ACC112 (cell line): ENCODE measurements at regions not wholly inside any gene's neighbourhood (a gene's known extent, or its start where the extent isn't known, plus 50 kb on each side); places are given as distances from the start of the nearest gene placed in this dataset.

Experiments
- H2AFZ ChIP-seq: fragments of 200-600 bp; sonication (generic); one replicate; pipeline ENCODE4 v1.6.0; 2017; ENCODE audit warnings: antibody characterized with exemption, low read length; ENCODE audit not compliant: unreplicated experiment
- H3K27ac ChIP-seq: fragments of 200-600 bp; sonication (generic); 2 replicates; pipeline ENCODE4 v1.5.1; 2014; ENCODE audit warnings: low read depth, mild to moderate bottlenecking, antibody characterized with exemption, low read length, moderate library complexity
- H3K27me3 ChIP-seq: fragments of 200-600 bp; sonication (generic); 2 replicates; pipeline ENCODE4 v1.6.1; 2014; ENCODE audit warnings: mild to moderate bottlenecking, antibody characterized with exemption, low read length, moderate library complexity, mixed read lengths; ENCODE audit not compliant: insufficient read depth
- H3K36me3 ChIP-seq: fragments of 200-600 bp; sonication (generic); 2 replicates; pipeline ENCODE4 v1.6.1; 2016; ENCODE audit warnings: mild to moderate bottlenecking, antibody characterized with exemption, low read length, moderate library complexity, mixed read lengths; ENCODE audit not compliant: insufficient read depth
- H3K4me1 ChIP-seq: fragments of 200-600 bp; sonication (generic); one replicate; pipeline ENCODE4 v1.6.1; 2016; ENCODE audit warnings: low read length, mixed read lengths; ENCODE audit not compliant: insufficient read depth, unreplicated experiment, control insufficient read depth
- H3K4me3 ChIP-seq: fragments of 200-600 bp; sonication (generic); 2 replicates; pipeline ENCODE4 v1.5.1; 2014; ENCODE audit warnings: mild to moderate bottlenecking, low read depth, low read length
- H3K79me2 ChIP-seq: fragments of 200-600 bp; sonication (generic); one replicate; pipeline ENCODE4 v1.6.0; 2016; ENCODE audit warnings: low read length; ENCODE audit not compliant: control insufficient read depth, unreplicated experiment, insufficient read depth

GRCh38 chr14:87102811-87103378 is 890.1 kb downstream of the GALC start:
- no peak overlapping the region for H3K27ac ChIP-seq

GRCh38 chr14:87097015-87097414 is 896.0 kb downstream of the GALC start:
- H3K4me3 ChIP-seq, result no peak overlapping the region
- no peaks in the 10 kb centered on the region for H3K27me3 ChIP-seq
- H2AFZ ChIP-seq, result no peak overlapping the region
- H3K36me3 ChIP-seq, result no peaks in the 10 kb centered on the region
- no peaks in the 10 kb centered on the region for H3K4me1 ChIP-seq
- H3K79me2 ChIP-seq, result no peaks in the 10 kb centered on the region
- no peak overlapping the region for H3K27ac ChIP-seq

More at GRCh38 chr14:87102811-87103378, 890.1 kb downstream of the GALC start:
- Histone ChIP-seq H3K4me1 (no peaks in the 10 kb centered on the region), H3K79me2 (no peaks in the 10 kb centered on the region), H3K4me3 (no peak overlapping the region), H3K36me3 (no peaks in the 10 kb centered on the region), H2AFZ (no peak overlapping the region), H3K27me3 (no peaks in the 10 kb centered on the region)

- H3K79me2 ChIP-seq, result no peaks in the 10 kb centered on the region
- no peak overlapping the region for H3K4me3 ChIP-seq
- no peaks in the 10 kb centered on the region for H3K36me3 ChIP-seq
- H3K27ac ChIP-seq, result no peak overlapping the region
- H3K27me3 ChIP-seq, result no peaks in the 10 kb centered on the region
- H2AFZ ChIP-seq, result no peak overlapping the region
- no peaks in the 10 kb centered on the region for H3K4me1 ChIP-seq
Observed at GRCh38 chr14:87094913-87095312, 898.1 kb downstream of the GALC start.

- H3K4me3 ChIP-seq, result no peak overlapping the region
- no peaks in the 10 kb centered on the region for H3K79me2 ChIP-seq
- no peaks in the 10 kb centered on the region for H3K27me3 ChIP-seq
- no peaks in the 10 kb centered on the region for H3K36me3 ChIP-seq
- no peaks in the 10 kb centered on the region for H3K4me1 ChIP-seq
- no peak overlapping the region for H2AFZ ChIP-seq
- no peak overlapping the region for H3K27ac ChIP-seq
Observed at GRCh38 chr14:87088588-87088987, 904.4 kb downstream of the GALC start.

GRCh38 chr14:87087881-87088280 is 905.1 kb downstream of the GALC start:
- Histone ChIP-seq H3K4me1 (no peaks in the 10 kb centered on the region), H3K27me3 (no peaks in the 10 kb centered on the region), H3K36me3 (no peaks in the 10 kb centered on the region), H3K4me3 (no peak overlapping the region), H2AFZ (no peak overlapping the region), H3K79me2 (no peaks in the 10 kb centered on the region), H3K27ac (no peak overlapping the region)

- H3K27ac ChIP-seq, result no peak overlapping the region
- H3K4me3 ChIP-seq, result no peak overlapping the region
- no peak overlapping the region for H2AFZ ChIP-seq
- no peaks in the 10 kb centered on the region for H3K79me2 ChIP-seq
- H3K27me3 ChIP-seq, result no peaks in the 10 kb centered on the region
- no peaks in the 10 kb centered on the region for H3K4me1 ChIP-seq
- no peaks in the 10 kb centered on the region for H3K36me3 ChIP-seq
Observed at GRCh38 chr14:87084908-87085307, 908.1 kb downstream of the GALC start.

- Histone ChIP-seq H3K79me2 (no peaks in the 10 kb centered on the region), H3K36me3 (no peaks in the 10 kb centered on the region), H3K4me3 (no peak overlapping the region), H3K27me3 (no peaks in the 10 kb centered on the region), H3K4me1 (no peaks in the 10 kb centered on the region), H3K27ac (no peak overlapping the region), H2AFZ (no peak overlapping the region)
Observed at GRCh38 chr14:87082917-87083316, 910.1 kb downstream of the GALC start.

GRCh38 chr14:87081004-87081403 is 912.0 kb downstream of the GALC start:
- Histone ChIP-seq H3K4me1 (no peaks in the 10 kb centered on the region), H3K27ac (no peak overlapping the region), H3K36me3 (no peaks in the 10 kb centered on the region), H2AFZ (no peak overlapping the region), H3K27me3 (no peaks in the 10 kb centered on the region), H3K4me3 (no peak overlapping the region), H3K79me2 (no peaks in the 10 kb centered on the region)

- H3K27ac ChIP-seq, result no peak overlapping the region
- H3K4me1 ChIP-seq, result no peaks in the 10 kb centered on the region
- no peak overlapping the region for H2AFZ ChIP-seq
- no peaks in the 10 kb centered on the region for H3K27me3 ChIP-seq
- no peaks in the 10 kb centered on the region for H3K36me3 ChIP-seq
- H3K4me3 ChIP-seq, result no peak overlapping the region
- H3K79me2 ChIP-seq, result no peaks in the 10 kb centered on the region
Observed at GRCh38 chr14:87080146-87080545, 912.8 kb downstream of the GALC start.

- H2AFZ ChIP-seq, result no peak overlapping the region
- H3K4me3 ChIP-seq, result no peak overlapping the region
- H3K27ac ChIP-seq, result no peak overlapping the region
- H3K27me3 ChIP-seq, result no peaks in the 10 kb centered on the region
- no peaks in the 10 kb centered on the region for H3K36me3 ChIP-seq
- no peaks in the 10 kb centered on the region for H3K4me1 ChIP-seq
- H3K79me2 ChIP-seq, result no peaks in the 10 kb centered on the region
Observed at GRCh38 chr14:87079416-87079815, 913.6 kb downstream of the GALC start.

- no peak overlapping the region for H2AFZ ChIP-seq
- H3K27ac ChIP-seq, result no peak overlapping the region
- H3K4me3 ChIP-seq, result no peak overlapping the region
- no peaks in the 10 kb centered on the region for H3K27me3 ChIP-seq
- H3K36me3 ChIP-seq, result no peaks in the 10 kb centered on the region
- no peaks in the 10 kb centered on the region for H3K79me2 ChIP-seq
- H3K4me1 ChIP-seq, result no peaks in the 10 kb centered on the region
Observed at GRCh38 chr14:87076922-87077321, 916.1 kb downstream of the GALC start.
